NCI-H510A (cell line): ENCODE measurements at regions not wholly inside any gene's neighbourhood (a gene's known extent, or its start where the extent isn't known, plus 50 kb on each side); places are given as distances from the start of the nearest gene placed in this dataset.

Source experiments
- DNase-seq: peaks from one replicate; lab custom pipeline; 2025; lab: John Stamatoyannopoulos, UW

DNA sequence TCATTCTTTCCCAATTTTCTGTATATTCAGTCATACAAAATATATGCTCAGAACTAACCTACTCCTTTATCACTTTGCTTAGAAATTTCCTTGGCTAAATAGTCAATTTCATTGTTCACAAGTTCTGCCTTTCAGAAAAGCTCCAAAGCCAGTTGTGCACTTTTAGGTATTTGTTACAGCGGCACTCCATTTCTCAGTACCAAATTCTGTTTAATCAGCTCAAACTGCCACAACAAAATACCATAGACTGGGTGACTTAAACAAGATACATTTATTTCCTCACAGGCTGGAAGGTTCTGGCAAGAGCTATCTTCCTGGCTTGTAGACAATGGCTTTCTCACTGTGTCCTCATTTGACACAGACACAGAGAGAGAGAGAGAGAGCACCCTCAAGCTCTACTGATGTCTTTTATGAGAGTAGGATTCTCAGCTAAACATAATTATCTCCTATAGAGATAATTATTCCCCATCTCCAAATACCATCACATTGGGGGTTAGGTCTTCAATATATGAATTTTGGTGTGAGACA, 188.8 kb upstream of the FSTL5 start:
- DNase-seq: no peak

DNA sequence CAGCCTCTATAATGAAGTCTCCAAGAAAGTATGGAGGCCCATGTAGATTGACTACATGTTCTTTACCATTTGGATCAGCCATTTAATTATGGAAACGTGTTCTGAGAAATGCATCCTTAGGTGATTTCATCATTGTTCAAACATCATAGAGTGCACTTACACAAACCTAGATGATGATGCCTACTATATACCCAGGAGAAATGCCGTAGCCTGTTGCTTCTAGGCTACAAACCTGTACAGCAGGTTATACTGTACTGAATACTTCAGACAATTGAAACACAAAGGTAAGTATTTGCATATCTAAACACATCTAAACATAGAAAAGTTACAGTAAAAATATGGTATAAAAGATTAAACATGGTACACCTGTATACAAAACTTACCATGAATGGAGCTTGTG, 186.5 kb upstream of the FSTL5 start:
- no peak for DNase-seq

DNA sequence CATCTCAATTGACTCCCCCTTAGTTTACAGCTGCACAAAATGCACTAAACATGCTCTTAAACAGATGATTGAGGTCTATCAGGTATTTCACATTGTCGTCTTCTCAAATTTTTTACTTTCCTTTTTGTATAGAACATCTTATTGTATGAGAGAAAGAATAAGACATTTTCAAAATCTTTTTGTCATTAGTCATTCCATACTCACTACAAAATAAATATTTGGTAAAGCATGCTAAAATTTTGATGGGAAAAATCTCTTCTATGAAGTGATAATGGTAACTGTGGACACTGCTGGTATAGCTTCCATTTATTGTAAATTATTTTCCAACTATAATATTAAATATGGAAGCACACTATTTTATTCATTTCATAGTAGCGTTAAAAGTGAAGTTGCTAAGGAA, 185.6 kb upstream of the FSTL5 start:
- no peak for DNase-seq

DNA sequence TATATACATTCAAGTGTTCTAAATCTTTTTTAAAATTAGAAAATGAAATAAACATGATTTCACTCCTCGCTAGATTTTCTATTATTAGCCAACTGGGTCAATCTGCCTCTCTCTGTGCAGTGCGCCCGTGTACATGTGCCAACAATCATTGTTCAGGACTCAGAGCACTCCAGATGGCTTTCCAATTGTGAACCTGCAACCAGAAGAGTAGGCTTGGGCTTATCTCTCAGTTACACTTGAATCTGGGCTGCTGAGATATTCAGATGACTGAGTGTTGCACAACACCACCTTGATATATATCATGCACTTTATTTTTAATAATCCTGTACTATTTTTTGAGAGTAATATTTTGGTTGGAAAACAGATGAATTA, 184.0 kb upstream of the FSTL5 start:
- DNase-seq: no peak

DNA sequence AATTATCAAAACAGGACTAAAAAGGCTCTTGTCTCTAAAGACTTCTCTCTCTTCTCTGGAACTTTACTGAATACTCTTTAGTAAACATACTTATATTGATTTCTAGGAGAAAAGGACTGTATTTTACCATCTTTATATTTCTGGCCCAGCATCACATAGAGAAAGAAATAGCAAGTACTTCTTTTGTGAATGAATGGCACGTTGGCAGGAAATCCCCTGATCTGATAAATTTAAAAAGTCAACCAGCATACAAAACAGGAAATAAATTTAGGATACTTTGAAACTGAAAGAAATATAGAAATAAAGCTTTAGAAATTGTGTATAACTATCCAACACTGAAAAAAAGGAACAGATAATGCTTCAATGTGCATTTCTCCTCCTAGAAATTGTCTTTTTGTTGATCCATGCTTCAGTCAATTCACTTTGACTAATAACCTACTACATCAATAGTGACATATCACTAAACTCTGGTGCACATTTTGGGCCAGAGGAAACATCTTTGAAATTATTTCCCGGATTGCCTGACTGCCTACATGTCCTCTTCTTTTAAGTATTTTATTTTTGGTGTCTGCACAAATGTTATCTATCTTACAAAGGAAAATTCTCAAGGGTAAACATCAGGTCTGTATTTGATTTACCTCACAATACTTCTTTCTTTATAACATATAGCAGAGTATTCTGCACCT, 183.5 kb upstream of the FSTL5 start:
- DNase-seq: no peak

DNA sequence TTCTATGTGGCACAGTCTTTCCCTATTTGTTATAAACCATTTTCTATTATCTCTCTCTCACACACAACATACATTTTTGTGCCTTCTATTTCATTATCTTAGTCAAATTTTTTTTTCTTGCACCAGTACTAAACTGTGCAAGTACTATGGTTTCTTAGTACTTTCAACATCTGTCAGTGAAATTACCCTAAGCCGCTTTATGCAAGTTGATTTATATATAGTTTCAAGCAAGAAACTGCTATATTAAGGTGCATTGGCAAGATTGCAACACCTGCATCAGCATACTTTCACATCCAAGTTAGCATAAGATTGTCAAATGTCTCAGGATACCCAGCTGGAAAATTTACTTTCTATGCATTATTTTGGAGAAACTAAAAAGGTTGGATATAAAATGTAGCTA, 180.2 kb upstream of the FSTL5 start:
- no peak for DNase-seq

DNA sequence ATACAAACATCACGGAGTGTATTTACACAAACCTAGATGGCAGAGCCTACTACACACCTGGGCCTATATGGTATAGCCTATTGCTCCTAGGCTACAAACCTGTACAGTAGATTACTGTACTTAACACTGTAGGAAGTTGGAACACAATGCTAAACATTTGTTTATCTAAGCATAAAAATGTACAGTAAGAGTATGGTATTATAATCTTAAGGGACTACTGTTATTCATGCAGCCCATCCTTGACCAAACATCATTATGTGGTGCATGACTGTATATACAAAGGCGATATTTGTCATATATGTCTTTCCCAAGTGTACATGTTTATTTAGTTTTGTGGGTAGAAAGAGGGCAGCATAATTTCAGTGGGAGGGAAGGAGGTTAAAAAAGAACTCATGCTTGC, 177.7 kb upstream of the FSTL5 start:
- DNase-seq: no peak

DNA sequence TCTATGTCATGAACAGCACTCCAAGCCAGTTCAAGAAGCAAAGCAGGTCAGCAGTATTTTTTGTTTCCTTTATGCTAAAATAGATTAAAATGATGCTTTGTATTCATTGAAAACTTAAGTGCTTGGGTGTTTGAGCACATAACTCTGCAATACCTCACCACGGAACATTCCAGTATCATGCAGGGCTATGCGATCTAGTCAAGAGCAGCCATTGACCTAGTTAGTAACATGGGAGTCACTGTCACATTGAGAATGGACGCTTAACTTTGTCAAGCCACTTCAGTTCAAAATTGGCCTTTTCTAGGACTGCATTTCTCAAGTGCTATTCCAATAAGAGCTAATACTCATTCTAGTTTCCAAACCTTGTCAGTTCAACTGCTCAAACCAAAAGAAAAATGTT, 160.1 kb upstream of the FSTL5 start:
- no peak for DNase-seq

DNA sequence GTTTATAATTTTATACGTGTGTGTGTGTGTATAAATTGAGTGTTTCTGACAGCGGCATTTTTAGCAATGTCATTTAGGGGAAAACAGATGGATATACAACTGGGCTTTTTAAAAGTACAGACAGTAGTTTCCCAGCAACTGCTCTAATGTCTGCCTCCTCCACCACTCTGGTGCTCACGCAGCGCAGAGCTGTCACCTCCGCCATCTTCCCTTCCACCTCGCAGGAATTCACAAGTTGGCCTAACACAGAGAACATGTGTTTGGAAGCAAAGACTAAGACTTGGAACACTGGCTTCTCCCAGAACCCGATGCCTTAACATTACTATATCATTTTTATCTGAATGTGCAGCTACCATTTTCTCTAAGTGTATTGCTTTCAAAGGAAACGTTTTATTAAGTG, 158.3 kb upstream of the FSTL5 start:
- no peak for DNase-seq

DNA sequence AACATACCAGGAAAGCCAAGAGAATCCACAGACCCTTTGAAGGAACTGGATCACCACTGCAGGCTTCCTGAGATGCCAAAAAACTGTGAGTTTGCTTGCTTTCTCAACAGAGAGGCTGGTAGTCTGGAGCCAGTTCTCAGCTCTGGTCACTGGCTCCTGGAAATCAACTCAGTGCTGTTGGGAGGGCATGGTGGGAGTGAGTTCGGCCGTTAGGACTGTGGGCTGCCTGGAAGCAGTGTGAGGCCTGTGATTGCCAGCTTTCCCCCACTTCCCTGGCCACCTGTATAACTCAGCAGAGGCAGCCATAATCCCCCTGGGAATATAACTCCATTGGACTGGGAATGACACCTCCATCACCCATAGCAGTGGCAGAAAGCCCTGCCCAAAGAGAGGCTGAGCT, 122.0 kb upstream of the FSTL5 start:
- DNase-seq: no peak

DNA sequence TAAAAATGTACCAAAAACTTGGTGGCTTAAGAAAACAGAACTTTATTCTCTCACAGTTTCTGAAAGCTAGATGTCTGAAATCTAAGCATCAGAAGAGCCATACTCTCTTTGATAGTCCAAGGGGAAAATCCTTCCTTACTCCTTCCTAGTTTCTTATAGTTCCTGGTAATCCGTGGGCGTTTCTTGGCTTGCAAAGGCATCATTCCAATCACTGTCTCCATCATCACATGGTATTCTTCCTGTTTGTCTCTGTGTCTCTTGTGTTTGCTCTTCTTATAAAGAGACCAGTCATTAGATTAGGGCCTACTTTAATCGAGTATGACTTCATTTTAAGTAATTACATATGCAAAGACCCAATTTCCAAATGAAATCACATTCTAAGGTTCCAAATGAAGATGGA, 118.9 kb upstream of the FSTL5 start:
- DNase-seq: no peak

DNA sequence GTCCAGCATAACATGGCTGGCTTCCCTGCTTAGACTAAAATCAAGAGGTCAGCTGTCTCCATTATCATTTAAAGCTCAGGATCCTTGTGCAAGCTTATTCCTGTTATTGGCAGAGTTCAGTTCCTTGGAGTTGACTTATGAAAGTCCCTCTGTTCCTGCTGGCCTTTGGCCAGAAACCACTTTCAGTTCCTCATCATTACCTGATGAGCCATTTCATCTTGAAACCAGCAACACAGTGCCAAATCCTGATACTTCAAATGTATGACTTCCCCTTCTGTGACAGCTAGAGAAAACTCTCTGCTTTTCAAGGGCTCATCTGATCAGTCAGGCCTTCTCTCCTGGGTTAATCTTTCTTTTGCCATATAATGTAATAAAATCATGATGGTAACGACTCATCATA, 110.6 kb upstream of the FSTL5 start:
- no peak for DNase-seq

DNA sequence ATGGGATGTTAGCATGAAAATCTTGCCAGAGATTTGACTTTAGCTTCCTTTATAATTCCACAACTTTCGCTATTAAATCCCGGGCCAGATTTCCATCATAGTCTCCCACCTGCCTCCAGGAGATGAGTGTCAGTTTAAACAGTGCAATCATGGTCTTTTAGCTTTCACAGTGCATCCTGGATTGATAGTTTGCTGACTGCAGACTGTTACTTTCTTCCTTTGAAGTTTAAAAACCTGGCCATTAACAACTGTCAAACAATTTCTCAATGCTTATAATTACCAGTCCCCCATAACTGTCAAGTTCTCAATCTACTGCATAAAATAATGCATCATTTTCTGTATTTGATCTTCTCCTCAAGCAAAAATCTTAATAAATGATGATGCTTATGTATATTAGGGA, 108.4 kb upstream of the FSTL5 start:
- no peak for DNase-seq

DNA sequence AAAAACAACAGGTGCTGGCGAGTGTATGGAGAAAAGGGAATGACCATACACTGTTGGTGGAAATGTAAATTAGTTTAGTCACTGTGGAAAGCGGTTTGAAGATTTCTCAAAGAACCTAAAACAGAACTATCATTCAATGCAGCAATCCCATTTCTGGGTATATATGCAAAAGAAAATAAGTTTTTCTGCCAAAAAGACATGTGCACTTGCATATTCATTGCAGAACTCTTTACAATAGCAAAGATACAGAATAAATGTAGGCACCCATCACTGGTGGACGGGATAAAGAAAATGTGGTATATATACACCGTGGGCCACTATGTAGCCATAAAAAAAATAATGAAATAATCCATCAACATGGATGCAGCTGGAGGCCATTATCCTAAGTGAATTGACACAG, 105.1 kb upstream of the FSTL5 start:
- no peak for DNase-seq

DNA sequence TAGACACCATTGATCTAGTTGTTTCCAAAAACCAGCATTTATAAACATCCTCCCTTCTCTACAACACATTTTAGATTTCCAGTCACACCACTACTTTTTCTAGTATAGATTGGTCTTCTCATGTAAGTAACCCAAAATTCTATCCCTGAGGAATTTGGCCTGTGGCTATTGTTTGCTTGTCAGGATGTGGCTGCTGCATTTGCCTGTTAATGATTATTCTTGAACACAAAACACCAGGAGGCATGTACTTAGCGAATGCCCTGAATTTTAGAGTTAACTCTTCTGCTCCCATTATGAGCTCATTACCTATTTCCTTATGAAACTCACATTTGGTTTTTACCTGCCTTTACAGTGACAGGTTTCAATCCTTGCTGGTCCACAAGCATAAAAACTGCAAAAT, 102.0 kb upstream of the FSTL5 start:
- no peak for DNase-seq

DNA sequence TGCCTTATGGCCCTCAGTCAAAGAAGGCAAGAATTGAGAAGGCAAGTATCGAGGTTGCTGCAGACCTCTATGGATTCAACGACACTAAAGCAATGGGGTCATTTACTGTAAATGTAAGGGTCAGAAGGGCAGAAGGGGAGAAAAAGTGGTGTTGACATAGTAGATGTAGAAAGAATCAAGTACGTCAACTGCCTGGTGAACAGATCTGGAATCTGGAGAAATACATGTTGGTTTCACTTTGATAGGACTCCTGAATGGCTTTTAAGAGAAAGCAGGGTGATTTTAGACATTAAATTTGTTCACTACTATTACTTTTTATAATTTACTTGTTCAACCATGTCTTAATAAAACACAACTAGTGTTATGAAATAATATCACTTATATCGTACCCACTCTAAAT, 81.3 kb upstream of the FSTL5 start:
- DNase-seq: no peak

DNA sequence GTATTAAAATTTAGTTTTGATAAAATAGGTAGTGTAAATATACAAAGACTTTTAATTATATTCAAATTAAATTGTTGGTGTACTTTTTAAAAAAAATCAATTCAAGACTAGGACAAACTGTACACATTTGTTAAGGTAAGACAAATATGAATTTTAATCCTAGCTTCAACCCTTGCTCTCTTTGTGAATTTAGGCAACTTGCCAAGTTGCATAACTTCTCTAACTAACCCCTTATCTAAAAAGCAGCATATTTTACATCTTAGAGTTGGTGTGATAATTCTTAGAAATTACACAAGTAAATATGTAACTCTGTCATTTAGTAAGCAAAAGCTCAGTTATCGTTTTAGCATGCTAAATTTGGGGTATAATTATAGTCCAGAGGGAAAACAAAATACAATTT, 78.1 kb upstream of the FSTL5 start:
- no peak for DNase-seq

DNA sequence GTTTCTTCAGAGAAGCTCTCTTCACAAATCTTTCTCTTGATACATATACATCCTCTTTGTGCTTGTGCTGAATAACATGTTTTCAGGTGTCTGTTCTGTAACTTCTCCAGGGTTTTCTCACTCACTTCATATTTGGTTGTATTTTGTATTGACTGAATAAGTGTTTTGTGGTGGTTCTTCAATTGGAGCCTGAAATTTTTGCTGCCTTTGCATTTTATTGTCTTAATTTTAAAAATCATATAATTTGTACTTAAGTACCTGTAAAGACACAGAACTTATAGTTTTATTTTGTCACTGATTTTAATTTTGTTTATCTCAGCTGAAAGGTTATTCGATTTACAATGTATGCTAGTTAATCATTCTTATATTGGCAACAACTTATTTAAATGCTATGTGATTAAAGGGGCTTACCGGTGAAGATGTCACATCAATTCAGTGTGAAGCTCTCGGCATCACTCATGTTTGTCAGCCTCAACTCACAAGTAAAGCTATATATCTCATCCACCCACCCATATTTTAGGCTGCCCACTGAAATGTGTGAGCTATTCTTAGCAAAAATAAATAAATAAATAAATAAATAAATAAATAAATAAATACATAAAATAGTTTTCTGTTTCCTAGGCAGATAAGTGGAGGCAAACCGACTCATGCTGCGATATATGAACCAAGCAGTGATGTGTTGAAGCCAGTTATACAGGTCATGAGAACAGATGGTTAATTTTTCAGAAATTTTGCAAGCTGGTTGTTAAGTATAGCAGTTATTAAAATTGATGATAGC, 76.4 kb upstream of the FSTL5 start:
- no peak for DNase-seq

DNA sequence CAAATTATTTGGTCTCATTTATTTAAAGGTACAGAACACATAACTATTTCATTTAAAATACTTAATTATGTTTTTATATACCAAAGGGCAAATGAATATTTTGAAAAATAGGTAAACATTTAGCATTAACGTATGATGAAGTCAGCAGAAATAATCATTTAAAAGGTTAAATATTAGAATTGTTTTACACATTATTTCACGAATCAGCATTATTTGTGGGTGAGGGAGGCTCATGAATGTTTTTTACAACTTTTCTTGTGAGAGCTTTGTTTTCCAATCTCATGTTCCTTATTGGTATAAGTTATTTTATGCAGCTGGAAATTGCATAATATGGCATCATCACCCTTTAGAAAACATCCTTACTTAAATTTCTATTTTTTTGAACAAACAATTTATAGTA, 73.9 kb upstream of the FSTL5 start:
- DNase-seq: no peak

DNA sequence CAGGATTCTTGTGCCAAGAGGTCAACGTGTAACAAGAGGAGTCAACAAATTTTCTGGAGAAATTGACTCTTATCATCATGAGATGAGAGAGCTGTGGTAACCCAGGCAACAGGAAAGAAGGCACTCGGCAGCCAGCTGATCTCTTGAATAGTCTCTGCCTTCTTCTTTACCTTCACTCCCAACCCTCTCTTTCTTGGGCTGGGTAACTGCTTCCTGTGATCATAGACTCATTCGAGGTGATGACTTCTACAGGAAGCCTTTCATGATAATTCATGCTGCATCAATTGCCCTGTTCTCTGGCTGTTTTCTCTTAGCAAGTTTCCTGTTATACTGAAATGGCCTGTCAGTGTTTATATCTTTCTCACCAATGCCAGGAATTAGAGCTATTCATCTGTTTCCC, 70.8 kb upstream of the FSTL5 start:
- DNase-seq: no peak

DNA sequence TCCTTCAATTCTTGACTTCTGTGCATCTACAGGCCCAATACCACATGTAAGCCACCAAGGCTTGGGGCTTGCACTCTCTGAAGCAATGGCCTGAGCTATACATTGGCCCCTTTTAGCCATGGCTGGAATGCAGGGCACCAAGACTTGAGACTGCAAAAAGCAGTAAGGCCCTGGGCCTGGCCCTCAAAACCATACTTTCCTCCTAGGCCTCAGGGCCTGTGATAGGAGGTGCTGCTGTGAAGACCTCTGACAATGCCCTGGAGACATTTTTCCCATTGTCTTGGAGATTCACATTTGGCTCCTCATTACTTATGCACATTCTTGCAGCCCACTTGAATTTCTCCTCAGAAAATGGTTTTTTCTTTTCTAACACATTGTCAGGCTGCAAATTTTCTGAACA, 68.5 kb upstream of the FSTL5 start:
- no peak for DNase-seq

DNA sequence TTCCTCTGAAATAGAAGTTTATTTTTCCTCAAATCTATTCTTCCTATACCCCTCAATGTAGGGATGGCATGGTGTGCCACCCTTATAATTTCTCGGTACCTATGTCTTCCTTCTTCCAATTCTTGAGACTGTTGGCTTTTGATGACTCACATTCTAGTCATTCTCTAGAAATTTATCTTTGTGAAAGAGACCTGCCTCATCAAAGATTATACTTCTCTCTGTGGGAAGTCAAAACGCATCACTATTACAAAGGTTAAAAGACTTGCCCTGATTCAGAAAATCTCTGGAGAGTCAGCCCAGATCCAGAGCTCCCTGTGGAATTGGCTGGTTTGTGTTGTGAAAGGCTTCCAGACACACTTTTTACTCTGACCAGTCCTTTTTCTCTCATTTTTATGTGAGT, 65.9 kb upstream of the FSTL5 start:
- DNase-seq: no peak

DNA sequence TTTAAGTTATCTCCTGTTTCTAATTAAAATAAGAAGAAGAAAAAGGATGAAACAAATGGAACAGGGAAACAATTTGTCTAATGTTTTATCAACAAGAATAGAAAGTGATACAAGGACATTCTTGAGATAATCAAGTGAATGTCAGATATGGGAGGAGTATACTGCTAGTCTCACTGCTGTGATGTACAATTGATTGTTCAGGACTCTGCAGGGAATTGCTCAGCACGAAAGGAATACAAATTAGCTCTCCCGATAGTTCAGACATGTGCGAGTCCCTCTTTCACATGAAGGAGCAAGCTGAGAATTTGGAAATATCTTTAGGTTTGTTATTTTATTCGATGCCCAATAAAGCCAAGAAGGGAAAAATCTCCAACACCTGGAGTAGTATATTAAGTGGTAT, 57.3 kb upstream of the FSTL5 start:
- DNase-seq: no peak
